ENCODE measurements at regions not wholly inside any gene's neighbourhood (a gene's known extent, or its start where the extent isn't known, plus 50 kb on each side); places are given as distances from the start of the nearest gene placed in this dataset.
"Not testable (repeated sequence)": the region's sequence is repeated elsewhere in the genome, so short reads cannot be mapped to it uniquely, and the experiment has no call there.

DNA sequence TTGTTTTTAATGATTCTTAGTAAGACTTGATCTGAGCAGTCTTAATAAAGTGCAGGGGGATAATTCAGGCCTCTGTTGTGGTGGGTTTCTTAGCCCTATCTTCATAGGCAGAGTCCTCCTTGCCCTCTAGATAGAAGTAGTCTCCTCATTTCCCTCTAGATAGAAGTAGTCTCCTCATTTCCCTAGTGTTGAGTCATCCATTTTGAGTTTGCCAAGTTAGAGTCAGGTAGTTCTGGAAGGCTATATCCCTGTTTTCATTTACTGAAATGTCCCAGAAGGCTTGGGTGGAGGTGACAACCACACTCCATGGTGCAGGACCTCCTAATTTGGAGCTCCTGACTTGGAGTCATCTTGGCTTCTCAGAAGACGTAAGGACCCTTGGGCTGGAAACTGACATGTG is 384.6 kb downstream of the MLLT3 start:
- no peak for DNase-seq

DNA sequence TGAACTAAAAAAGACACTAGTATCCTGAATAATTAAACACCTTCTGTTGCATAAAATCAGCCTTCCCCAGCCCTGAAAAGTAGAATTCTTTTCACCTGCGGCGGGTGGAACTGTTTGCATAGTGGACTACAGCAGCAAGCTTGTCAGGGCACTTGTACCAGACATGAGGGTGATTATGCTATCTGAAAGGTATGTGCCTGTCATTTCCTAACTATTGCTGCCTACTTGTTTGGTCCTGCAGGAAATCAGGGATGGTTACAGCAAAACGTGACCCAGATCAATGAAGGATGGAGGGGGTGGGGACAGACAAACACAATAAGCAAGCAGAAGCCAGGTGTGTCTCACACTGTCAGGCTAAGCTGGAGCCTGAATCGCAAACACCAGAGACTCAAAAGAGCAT is 385.6 kb downstream of the MLLT3 start:
- DNase-seq, result no peak

DNA sequence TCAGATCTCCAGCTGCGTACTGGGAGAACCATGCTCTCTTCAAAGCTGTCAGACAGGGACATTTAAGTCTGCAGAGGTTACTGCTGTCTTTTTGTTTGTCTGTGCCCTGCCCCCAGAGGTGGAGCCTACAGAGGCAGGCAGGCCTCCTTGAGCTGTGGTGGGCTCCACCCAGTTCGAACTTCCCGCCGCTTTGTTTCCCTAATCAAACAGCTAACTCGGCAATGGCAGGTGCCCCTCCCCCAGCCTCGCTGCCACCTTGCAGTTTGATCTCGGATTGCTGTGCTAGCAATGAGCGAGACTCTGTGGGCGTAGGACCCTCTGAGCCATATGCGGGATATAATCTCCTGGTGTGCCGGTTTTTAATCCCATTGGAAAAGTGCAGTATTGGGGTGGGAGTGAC is 387.1 kb downstream of the MLLT3 start:
- not testable (repeated sequence) for DNase-seq

DNA sequence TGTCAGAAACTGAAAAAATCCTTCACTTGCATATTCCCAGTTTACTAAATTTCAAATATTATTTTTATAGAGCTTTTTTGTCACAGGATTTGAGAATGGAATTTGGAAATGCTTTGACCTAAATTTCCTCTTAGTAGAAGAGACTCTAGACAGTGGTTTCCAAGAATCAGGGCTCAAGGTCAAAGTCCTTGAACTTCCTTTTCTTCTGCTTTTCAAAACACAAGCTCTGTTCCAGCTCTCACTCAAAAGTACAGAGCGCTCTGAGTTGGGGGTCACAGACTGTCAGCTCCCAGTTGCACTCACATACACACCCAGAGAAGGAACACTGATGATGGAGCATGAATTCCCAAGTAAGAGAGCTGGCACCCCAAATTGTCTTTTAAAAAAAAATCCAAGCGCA is 394.2 kb downstream of the MLLT3 start:
- no peak for DNase-seq

DNA sequence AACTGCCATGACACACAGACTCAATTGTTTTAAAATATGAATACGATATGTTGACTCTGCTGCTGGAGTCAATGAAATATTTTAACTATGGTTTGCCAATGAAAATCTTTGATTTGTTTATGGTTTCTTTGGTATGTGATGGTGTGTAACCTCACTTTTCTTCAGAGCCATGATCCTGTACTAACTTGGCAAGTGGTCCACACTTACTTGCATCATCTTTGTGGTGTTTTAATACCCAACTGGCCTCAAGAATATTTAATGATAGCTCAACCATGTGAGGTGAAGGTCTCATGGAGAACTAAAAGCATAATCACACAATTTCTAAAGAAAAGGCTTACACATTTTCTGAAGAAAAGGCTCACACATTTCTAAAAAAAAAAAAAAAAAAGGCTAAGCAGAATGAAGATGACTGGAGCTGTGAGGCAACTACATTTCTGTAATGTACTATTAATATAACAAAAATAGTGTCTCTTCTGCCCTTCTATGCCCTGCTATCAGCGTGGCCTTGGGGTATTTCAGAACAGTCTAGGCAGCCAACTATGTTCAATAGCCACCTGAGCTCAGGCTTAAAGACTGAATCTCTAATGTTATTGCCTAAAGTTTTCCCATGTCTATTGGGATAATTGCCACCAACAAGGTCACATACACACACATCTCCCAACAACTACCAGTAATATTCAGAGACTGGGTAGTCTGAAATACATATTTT is 395.0 kb downstream of the MLLT3 start:
- DNase-seq, result no peak

DNA sequence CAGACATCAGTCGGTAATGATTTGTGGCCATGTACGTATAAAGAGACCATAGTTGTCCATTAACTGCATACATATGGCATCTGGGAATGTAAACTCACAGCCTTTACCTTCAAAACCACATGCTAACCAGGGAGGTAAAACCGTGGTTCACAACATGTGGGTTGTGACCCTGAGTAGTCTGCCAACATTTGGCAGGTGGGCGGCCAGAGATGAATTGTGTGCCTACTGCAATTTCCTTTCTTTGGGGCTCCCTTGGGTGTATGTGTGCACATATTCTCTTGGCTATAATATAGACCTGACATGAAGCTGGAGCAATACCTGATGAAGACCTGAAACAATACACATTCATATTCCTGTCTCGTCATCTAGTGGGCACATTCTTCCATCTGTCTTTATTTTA is 396.0 kb downstream of the MLLT3 start:
- no peak for DNase-seq

DNA sequence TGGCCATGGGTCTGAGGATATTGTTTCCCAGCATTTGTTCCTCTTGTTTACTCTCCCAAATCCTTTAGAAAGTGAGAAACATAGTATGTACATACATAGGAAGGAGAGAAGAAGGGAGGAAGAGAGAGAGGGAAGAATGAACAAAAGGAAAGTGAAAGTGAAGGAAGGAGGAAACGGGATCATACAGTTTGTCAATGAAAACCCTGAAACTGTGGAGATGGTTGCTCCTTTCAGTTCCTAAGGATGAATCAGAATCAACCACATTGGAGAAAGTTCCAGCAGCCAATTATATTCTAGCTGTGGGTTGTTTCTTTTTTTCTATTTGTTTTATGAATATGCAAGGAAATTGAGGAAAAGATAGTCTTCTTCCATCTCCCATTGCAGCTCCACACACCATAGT is 396.5 kb downstream of the MLLT3 start:
- no peak for DNase-seq

DNA sequence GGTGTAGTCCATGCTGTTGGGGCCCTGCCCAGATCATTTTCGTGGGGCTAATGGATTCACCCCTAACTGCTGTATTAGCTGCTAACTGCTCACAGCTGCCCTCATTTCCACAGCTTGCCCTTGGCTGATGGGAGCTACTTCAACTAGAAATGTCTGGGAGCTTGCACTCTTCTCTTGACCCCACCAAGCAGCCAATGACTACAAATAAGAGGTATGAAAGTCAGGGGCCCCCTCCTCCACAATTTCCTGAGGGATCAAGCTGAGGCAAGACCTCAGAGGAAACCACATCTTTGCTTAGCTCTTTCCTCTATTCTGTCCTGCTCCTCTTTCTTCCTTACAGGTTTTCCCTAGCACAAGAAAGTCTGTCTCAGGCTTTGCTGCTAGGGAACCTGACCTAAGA is 397.5 kb downstream of the MLLT3 start:
- no peak for DNase-seq

DNA sequence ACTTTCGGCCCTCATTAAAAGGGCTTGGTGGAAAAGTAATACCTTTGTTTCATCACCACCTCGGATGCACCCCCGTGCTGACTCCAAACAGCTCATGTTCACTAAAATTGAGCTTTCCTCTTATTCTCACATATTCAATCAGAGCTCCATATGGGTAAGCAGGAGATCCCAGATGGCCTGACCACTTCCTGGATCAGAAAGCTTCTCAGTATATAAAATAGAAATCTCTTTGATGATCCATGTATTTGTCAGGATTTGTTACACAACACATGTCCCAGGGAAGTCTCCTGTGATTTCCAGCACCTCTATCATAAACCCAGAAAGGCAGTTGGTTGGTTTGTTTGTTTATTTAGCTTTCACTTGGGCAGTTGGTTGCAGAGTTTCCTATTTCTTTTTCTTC is 402.0 kb downstream of the MLLT3 start:
- DNase-seq, result no peak

DNA sequence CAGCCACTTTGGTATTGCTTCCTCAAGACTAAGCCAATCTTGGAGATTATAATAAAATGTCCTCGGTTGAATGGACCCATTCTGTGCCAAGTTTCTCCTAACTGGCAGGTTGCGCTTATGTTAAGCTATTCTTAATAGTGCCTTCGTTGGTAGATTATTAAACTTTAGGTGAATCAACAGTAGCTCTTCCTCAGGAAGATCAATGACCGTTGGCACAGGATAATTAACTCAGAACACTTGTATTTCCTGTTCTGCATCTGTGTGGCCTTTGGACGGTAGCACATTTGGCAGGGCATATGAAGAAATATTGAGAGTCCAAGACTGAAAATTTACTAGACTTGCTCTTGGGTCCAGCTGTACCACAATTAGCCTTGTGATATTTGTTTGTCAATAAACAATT is 402.9 kb downstream of the MLLT3 start:
- no peak for DNase-seq

DNA sequence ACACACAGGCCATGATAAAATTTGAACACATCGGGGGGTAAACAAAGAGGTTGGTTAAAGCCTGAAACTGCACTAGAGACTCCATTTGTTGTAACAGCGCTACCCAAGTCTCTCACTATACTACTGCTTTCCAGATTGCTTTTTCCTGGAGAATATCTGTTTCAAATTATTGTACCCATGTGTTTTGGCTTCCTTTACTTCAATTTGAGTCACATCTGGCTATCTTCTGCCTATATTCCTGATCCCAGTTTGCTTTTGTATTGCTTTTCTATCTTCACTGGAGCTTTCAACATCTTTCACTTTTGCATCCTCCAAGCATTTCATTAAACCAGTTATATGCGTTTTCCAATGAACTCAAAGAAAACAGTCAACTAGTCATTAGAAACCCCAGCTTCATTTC is 404.7 kb downstream of the MLLT3 start:
- no peak for DNase-seq

DNA sequence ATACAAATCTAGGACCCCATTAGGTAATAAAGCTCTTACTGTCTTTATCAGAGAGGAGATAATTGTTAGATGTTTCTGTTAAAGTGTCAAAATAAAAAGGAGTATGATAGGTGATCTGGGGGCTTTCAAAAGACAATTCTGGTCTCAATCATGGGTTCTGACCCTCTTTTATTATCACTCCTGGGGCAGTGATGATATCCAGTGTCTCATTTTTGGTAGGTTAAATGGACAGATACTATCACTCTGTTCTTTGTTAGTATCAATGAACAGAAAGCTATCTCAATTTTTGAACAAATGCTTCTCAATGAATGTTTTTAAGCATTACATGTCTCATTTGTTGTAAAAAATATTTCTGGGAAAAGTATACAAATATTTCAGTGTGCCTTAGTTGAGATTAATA is 405.9 kb downstream of the MLLT3 start:
- no peak for DNase-seq

DNA sequence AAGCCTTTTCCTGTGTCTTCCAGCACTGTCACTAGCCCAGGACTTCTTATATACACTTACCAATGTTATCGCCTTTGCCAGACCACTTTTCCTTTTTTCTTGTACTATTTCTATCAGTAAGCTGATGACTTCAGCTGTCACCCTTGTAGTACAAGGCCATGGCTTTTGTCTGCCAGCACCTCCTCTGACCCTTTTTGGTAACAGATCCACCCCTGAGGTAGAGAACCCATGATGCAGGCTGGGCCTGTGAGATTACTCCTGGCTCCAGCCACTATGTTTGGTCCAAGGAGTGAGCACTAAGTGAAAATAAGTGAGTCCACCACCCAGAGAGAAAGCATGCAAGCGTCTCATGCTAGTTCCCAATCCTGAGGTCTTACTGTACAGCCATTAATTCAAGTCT is 406.7 kb downstream of the MLLT3 start:
- no peak for DNase-seq

DNA sequence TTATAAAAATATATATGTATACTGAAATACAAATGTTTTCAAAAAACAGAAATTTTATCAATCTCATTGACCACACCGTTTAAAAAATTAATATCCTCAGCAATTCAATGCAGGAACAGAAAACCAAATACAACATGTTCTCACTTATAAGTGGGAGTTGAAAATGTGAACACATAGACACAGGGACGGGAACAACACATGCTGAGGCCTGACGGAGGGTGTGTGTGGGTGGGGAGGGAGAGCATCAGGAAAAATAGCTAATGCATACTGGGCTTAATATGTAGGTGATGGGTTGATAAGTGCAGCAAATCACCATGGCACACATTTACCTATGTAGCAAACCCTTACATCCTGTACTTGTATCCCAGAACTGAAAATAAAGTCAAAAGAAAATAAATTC is 409.5 kb downstream of the MLLT3 start:
- no peak for DNase-seq

DNA sequence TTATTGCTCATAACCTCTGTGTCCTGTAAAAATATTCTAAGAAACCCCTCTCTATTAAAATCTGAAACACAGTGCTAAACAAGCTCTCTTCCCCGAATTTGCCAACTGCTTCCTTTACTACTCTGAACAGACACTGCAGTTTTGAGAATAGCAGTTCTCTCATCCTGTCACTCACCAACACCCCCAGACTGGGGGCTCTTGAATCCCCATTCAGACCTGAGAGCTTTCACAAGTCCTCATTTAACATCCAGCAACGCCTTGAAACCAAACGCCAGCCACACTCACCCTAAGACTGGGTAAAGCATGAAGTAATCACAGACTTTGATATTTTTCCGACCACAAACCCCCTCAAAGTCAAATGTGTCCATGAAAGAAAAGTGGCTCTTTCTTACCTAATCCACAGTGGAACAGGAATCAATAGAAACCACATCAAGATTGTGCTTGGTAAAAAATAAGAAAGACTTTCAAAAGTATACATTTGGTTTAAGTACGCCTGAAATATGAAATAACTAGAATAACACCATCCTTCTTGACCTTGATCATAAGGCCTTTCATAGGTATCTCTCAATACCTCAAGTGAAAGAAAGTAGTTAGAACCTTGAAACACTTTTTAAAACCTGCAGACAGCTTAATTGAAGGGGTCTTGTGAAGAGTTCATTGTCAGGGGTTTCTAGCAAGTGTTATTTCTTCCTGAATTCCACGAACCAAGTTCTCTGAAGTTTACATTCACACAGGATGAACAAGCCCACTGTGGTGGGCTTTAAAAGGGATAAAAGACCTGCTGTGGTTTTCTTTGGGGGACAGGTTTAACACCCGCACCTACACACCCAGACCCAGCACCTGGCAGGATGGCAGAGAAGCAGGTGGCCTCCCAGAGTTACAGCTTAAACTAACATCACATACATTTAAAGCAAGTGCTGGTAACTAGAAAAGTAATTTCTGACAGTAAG is 412.6 kb downstream of the MLLT3 start:
- DNase-seq, result peak; percentile 33

DNA sequence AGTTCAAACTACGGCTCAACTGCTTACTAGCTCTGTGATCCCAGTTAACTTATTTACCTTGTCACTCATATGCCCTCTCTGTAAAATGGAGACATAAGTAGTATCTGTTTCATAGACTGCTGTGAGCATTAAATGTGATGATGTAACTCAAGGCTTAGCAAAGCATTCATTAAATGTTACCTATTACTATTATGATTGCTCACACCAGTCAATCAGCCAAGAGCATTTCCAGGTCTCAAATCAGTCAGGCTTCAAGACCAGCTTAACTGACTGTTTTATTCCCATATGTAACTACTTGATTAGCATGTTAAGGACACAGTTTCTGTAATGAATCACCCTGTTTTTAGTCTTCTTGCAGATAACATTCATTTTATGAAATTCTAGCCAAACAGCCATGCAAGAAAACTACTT is 413.3 kb downstream of the MLLT3 start:
- no peak for DNase-seq

DNA sequence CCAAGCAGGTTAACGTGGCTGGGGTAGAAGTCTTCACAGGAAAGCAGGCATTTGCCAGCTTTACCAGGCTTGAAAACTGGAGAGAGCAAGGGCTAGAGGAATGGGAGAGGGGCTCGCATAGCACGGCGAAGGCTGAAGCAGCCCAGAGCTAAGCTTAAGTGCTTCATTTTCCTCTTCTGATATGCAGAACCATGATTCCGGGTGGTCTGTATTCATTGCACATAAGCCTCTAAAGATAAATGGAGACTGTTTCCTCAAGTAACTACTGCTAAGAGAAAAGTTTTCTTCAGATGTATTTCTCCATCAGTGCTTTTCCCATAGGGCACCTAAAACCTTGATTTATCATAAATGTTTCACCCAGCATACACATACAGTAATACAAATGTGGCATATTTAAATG is 414.1 kb downstream of the MLLT3 start:
- no peak for DNase-seq

DNA sequence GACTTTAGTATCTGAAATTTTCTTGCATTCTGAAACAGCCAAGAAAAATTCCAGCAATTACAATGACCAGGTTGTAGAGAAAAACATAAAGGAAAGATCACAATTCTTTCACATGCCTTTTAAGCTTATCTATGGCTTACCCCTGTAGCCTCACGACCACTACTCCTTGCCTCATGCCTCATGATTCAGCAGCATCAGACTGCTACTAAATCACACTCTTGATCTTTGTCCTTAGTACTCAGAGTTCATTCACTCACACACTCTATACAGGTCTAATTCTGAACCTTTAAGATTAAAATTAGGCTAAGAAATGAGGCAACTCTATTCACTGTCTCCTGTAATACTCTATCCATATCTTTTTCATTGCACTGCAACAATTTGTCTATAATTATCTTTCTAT is 415.1 kb downstream of the MLLT3 start:
- DNase-seq, result no peak

DNA sequence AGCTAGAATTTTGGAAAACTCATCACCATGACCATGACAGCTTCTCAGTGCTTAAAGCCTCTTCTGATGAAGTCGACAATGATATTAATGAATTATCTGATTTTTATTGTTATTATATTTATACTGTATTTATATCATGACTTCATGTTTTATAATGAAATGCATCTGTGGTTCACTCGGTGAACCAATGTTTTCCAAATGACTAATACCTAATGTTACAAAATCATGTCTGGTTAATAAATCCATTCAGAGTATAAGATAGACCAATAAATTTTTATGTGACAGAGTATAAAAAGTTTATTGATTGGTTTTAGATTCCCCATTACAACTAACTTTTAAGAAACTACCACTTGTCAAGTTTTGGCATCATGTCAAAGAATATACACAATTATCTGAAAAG is 416.5 kb downstream of the MLLT3 start:
- no peak for DNase-seq

DNA sequence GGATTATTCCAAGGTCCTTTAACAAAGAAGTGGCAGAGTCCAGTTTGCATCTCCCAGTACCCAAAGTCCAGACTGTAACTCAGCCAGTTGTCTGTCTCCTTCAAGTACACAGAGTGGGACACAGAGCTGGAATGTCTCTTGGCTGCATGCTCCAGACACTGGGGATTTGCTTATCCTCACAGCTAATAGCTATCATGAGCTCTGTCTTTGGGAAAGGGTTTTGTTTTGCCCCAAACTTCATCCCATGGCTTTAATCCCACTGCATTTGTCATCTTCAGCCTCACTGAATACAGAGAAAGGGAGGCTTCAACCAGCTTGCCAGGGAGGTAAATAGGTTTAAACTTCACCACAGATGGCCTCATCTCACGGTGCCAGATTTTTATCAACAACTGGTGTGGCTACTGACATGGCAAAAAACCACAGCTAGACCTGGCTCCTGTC is 412.2 kb upstream of the SLC24A2 start:
- DNase-seq, result no peak

DNA sequence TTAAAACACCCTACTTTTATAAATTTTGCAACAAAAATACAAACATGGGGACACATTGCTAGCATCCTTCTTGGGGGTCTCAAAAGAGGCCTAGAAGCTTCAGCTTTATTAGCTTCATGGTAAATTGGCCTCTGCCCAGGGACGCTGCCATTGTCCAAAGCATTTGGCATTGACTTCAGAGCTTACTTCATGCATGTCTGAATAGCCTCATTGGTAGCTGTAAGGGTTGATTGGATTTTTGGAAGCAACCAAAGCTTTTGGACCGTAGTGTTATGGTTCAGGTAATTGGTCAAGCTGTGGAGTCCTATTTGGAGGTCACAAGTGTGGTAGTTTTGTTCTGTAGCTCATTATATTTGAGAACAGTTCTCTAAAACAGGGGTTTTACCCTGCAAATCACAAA is 411.7 kb upstream of the SLC24A2 start:
- no peak for DNase-seq

DNA sequence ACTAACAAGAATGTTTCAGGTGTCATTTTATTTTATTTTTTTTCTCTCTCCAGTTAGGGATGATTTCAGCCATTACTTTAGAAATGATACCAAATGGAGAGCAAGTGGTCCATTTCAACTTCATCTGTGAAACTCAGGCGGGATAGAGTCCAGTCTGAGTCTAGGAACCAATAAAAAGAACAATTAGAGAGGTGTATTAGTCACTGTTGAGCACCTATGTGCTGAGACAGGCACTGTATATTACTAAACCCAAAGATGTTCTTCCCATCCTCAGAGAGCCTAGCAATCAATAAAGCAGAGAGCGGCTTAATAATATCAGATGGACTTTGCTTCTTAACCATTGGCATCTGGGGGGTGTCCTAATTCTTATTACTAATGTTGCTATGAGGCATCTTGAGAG is 410.3 kb upstream of the SLC24A2 start:
- no peak for DNase-seq

DNA sequence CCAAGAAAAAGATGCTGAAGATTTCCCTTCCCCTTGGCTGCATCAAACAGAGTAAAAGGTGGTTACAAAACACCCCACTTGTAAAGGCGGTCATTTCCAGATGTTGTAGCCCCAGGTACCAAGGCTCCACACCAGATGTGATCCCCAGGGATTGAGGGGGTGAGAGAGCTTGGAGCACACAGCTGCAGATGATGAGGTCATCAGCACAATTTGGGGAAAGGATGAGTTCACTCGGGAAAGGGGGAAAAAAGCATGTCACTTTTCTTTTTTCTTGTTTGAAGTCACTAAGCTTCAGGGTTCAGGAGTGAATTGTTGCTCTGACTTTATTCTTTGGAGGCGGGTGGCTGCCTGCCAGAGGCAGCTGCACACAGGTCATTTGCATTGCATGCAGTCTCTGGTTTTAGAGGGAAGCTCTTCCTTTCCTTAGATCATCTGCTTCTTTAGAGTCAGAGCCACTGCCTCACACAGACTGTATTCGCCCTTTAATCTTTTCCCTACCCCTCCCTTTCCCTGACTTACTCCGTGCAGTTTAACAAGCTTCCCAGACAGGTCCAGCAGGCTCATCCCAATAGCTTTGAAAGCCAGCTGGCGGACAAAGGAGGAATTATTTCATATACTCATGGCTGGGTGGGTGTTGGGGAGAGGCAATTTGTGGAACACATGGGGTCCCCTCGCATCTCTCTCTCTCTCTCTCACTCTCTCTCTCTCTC is 409.3 kb upstream of the SLC24A2 start:
- DNase-seq, result no peak
